NCI-H345 treated with DMSO at 0.1 percent for 48 hours (cell line): ENCODE measurements at regions not wholly inside any gene's neighbourhood (a gene's known extent, or its start where the extent isn't known, plus 50 kb on each side); places are given as distances from the start of the nearest gene placed in this dataset.
"Not testable (repeated sequence)": the region's sequence is repeated elsewhere in the genome, so short reads cannot be mapped to it uniquely, and the experiment has no call there.

Experiments used
- DNase-seq: peaks from one replicate; lab custom pipeline; 2025; ENCODE audit not compliant: unreplicated experiment; lab: John Stamatoyannopoulos, UW

DNA sequence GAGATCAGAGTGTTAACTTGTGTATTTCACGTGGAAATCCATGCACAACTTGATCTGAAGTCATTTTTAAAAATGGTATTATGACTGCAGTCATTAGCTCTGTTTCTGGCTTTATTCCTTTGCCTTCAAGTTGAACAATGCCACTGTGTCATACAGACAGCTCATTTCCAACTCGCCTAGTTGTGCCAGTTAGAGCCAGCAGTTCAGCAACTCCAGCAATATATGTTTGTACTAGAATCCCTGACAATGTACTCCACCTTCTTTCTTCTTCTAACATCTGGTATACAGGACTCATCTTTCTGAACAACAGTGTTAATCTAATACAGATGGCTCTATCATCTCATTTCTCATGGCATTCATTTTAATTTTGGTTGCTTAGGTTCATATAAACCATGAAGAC, 418.3 kb upstream of the POU3F2 start:
- peak; percentile 1 for DNase-seq

DNA sequence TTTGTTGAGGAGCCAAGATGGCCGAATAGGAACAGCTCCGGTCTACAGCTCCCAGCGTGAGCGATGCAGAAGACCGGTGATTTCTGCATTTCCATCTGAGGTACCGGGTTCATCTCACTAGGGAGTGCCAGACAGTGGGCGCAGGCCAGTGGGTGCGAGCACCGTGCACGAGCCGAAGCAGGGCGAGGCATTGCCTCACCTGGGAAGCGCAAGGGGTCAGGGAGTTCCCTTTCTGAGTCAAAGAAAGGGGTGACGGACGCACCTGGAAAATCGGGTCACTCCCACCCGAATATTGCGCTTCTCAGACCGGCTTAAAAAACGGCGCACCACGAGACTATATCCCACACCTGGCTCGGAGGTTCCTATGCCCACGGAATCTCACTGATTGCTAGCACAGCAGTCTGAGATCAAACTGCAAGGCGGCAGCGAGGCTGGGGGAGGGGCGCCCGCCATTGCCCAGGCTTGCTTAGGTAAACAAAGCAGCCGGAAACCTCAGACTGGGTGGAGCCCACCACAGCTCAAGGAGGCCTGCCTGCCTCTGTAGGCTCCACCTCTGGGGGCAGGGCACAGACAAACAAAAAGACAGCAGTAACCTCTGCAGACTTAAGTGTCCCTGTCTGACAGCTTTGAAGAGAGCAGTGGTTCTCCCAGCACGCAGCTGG, 417.7 kb upstream of the POU3F2 start:
- DNase-seq: not testable (repeated sequence)

GRCh38 chr6:98433325-98434056, 400.9 kb upstream of the POU3F2 start:
- no peak for DNase-seq

DNA sequence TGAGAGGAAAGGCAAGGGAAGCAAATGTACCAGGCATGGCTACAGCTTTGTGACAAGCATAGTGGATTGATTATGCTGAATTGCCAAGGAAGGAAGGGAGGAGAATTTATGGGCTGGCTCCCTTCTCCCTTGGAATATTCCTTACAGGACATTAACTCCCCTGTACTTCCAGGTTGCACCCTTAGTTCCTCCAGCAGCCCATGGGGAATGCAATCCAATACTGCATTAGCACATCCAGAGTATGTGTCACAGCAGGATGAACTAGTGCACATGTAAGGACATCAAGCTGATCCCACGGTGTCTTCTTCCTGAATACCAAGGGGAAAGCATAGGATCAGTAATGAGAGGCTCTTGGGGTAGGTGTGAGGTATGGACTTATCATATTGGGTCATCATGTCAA, 390.7 kb upstream of the POU3F2 start:
- DNase-seq: no peak

GRCh38 chr6:98452685-98453084, 381.7 kb upstream of the POU3F2 start:
- DNase-seq: no peak

DNA sequence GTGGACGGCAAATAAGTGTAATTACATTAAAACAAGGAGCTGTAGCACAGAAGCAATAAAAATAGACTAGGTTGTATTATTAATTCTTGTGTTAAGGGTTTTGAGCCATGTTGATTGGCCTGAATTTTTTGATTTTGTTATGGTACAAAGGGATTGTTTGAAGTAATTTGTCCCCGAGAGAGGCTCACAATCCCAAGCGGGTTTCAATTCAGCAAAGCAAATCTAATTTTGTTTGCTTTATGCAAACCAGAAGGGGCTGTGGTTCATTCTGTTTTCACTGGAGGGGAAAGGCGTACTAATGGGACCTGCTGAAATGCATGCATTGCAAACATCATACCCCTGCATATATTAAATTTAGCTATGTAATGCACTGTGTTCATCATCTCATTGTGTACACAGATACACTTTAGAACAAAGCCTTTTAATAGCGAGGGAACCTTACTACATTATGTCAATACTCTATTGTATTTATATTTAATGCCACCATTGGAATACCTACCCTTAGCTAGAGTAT, 379.5 kb upstream of the POU3F2 start:
- DNase-seq: no peak

GRCh38 chr6:98458708-98459107, 375.7 kb upstream of the POU3F2 start:
- no peak for DNase-seq

GRCh38 chr6:98463038-98464000, 371.1 kb upstream of the POU3F2 start:
- DNase-seq: peak; percentile 47

DNA sequence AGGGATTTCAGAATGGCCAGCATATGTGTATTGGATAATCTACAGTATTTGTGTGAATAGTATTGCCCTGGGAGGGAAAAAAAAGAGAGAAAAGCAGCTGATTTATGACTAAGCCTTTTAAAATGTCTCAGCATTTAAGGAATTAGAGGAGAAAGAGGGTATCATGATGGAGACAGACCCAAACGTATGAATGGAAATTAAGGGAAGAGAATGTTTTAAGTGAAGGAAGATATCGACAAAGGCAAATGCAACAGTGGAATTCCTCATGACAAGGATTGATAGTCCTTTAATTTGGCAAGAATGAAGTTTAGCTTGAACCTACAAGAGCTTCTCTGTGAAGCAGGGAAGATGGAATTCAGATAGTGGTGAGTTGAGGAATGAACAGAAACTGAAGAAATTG, 367.3 kb upstream of the POU3F2 start:
- no peak for DNase-seq

DNA sequence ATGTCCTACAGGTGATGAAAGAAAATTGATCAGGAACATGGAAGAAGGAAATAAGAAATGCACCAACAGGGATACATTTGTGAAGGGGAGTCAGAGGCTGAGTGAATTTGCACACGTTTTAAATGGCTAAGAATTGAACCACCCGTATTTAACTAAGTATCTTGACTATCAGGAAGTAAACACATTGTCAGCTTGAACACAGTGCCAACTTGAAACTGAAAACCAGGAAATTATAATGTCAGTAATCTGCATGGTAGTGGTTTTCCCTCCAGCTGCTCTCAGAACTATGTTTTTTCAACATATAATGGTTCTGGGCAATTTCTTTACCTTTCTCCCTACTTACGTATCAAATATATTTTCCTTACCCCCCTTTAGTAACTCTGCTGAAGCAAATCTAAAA, 366.5 kb upstream of the POU3F2 start:
- DNase-seq: no peak

DNA sequence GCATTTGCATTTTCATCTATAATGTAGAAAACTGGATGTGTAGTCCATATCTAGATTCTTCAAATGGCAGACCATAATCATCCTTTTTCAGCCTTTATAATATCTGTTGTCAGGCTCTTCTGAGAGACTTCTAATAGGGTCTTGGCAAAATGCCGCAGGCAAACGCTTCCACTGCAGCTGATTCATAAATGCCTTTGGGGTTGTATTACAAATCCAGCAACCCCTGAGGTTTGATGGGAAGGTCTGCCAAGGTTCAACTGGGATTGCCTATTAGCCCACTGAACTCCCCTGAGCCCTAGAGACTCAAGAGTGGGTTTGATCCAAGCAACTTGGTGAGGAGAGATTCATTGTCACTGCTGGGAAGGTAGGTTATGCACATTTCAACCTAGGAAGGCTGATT, 365.2 kb upstream of the POU3F2 start:
- no peak for DNase-seq

- no peak for DNase-seq
These were observed 363.6 kb upstream of the POU3F2 start for GRCh38 chr6:98470821-98471220.

DNA sequence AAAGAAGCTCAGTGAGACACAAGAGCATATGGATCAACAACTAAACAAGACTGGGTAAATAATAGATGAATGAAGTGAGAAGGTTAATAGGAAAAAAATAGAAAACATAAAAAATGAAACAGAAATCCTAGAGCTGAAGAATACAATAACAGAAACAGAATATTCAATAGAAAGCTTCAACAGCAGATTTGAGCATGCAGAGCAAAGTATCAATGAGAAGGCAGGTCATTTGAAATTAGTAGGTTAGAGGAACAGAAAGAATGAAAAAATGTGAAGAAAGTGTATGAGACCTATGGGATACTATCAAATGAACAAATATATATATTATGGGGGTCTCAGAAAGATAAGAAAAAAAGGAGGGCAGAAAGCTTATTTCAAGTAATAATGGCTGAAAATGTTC, 362.9 kb upstream of the POU3F2 start:
- DNase-seq: no peak

- DNase-seq: no peak
These were observed 357.1 kb upstream of the POU3F2 start for GRCh38 chr6:98477231-98477630.

- DNase-seq: no peak
These were observed 349.7 kb upstream of the POU3F2 start for GRCh38 chr6:98484696-98485095.

GRCh38 chr6:98485593-98485992, 348.8 kb upstream of the POU3F2 start:
- no peak for DNase-seq

DNA sequence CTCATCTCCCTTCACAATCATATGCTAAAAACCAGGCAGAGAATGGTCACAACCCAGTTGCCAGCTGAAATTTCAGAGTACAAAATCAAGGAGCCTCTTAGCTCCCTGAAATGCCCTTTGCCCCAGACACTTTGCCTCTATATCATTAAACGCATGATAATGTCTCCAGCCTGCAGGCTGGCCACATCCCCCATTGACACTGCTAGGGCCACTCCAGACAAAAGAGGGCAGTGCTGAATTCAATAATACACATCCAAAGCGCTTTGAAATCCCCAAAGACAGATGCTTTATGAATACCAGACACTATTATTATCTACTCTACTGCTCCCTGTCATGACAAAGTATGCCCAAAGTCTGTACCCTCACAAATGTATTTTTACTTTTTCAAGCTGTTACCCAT, 348.3 kb upstream of the POU3F2 start:
- DNase-seq: no peak

DNA sequence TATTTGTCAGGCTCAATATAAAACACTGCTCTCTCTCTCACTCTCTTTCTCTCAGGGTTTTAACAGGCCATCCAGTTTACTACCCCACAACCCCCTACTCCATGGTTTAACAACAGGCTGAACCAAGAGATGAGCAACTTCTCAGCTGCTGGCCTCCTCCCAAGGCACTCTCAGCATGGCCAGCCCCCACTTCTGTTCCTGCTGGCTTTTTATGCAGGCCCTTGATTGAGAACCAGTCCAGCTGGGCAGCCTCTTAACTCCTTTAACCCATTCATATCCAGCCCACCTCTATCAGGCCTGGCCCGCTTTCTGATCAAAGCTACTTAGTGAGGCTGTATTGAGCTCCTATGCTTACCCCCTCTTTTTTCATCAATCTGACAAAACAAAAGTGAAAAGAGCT, 346.8 kb upstream of the POU3F2 start:
- DNase-seq: no peak

- DNase-seq: no peak
These were observed 336.1 kb upstream of the POU3F2 start for GRCh38 chr6:98498144-98498775.

DNA sequence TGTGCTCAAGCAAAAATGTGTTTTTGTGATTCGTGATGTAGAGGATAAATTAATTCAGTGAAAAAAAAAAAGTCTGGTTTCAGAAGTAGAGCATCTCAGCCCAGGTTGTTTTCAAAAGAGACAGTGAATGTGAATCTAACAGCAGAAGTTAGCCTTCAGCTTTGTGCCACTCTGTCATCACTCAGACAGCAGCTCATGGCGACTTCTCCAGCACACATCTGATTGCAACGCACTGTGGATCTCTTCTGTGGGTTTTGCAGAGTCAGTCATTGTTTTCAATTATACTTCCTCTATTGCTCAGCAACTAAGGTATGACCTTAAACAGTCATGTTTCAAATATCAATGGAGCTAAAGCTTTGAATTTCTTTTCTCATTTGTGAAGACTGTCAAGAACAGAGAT, 335.5 kb upstream of the POU3F2 start:
- DNase-seq: no peak
